ENCODE measurements at regions not wholly inside any gene's neighbourhood (a gene's known extent, or its start where the extent isn't known, plus 50 kb on each side); places are given as distances from the start of the nearest gene placed in this dataset.

DNA sequence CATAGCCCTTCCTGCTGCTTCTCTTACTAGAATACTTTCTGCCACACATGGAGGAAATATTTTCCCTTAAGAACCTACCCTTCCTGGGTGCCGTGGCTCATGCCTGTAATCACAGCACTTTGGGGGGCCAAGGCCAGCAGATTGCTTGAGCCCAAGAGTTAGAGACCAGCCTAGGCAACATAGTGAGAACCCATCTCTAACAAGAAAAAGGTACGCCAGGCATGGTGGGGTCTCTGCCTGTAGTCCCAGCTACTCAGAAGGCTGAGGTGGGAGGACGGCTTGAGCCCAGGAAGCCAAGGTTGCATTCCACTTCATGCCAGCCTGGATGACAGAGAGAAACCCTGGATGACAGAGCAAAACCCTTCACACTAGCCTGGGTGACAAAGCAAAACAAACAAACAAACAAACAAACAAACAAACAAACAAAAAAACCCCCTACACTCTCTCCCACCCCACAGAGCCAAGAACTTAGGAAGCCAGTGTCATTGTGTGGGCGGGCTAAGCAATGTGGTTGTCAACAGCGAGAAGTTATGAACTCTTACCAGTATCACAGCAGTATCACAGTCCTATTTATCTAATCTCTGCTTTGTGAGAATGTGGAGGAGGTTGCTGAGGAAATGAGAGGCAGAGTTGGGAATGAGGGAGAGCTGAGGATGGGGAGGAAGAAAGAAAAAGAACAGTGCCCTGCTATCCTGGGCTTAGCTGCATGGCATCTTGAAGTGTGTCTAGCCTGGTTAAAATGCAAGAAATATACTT is 53.8 kb upstream of the CLEC14A start:
- no peak for DNase-seq

Measured in skin of body (tissue), 1 donor.